ENCODE measurements at regions not wholly inside any gene's neighbourhood (a gene's known extent, or its start where the extent isn't known, plus 50 kb on each side); places are given as distances from the start of the nearest gene placed in this dataset.

GRCh38 chr3:111366515-111366914 is 175.5 kb upstream of the CD96 start:
- TF ChIP-seq CTCF (IDR thresholded peaks at IDR 0.05) (no peak), POLR2A (IDR thresholded peaks at IDR 0.05) (no peak)

Measured in body of pancreas (tissue), 4 donors.